H1 (cell line): ENCODE measurements at regions not wholly inside any gene's neighbourhood (a gene's known extent, or its start where the extent isn't known, plus 50 kb on each side); places are given as distances from the start of the nearest gene placed in this dataset.

Experiments used
- BACH1 ChIP-seq: IDR thresholded peaks from 2 replicates; pipeline ENCODE4 v1.6.1; 2012; ENCODE audit warnings: low read length, improper control_type of control experiment
- CTBP2 ChIP-seq: IDR thresholded peaks from 2 replicates; pipeline ENCODE4 v1.7.0; 2011; ENCODE audit warnings: borderline replicate concordance, mild to moderate bottlenecking, moderate library complexity, mixed read lengths, low read length; ENCODE audit not compliant: insufficient read depth, insufficient read length
- SRF ChIP-seq: IDR thresholded peaks from 2 replicates; pipeline ENCODE4 v1.6.1; 2011; ENCODE audit warnings: mild to moderate bottlenecking, low read depth, low read length, moderate library complexity
- TF ChIP-seq, protein P1 (sequence below): fragments of 300-600 bp; sonication (generic); IDR thresholded peaks from 2 replicates; pipeline ENCODE4 v1.7.1; 2012; ENCODE audit warnings: low read length, moderate library complexity, mild to moderate bottlenecking, inconsistent platforms; ENCODE audit not compliant: insufficient replicate concordance

- TF ChIP-seq CTBP2: no peak
- no peak for TF ChIP-seq SRF
- TF ChIP-seq, protein P1, sequence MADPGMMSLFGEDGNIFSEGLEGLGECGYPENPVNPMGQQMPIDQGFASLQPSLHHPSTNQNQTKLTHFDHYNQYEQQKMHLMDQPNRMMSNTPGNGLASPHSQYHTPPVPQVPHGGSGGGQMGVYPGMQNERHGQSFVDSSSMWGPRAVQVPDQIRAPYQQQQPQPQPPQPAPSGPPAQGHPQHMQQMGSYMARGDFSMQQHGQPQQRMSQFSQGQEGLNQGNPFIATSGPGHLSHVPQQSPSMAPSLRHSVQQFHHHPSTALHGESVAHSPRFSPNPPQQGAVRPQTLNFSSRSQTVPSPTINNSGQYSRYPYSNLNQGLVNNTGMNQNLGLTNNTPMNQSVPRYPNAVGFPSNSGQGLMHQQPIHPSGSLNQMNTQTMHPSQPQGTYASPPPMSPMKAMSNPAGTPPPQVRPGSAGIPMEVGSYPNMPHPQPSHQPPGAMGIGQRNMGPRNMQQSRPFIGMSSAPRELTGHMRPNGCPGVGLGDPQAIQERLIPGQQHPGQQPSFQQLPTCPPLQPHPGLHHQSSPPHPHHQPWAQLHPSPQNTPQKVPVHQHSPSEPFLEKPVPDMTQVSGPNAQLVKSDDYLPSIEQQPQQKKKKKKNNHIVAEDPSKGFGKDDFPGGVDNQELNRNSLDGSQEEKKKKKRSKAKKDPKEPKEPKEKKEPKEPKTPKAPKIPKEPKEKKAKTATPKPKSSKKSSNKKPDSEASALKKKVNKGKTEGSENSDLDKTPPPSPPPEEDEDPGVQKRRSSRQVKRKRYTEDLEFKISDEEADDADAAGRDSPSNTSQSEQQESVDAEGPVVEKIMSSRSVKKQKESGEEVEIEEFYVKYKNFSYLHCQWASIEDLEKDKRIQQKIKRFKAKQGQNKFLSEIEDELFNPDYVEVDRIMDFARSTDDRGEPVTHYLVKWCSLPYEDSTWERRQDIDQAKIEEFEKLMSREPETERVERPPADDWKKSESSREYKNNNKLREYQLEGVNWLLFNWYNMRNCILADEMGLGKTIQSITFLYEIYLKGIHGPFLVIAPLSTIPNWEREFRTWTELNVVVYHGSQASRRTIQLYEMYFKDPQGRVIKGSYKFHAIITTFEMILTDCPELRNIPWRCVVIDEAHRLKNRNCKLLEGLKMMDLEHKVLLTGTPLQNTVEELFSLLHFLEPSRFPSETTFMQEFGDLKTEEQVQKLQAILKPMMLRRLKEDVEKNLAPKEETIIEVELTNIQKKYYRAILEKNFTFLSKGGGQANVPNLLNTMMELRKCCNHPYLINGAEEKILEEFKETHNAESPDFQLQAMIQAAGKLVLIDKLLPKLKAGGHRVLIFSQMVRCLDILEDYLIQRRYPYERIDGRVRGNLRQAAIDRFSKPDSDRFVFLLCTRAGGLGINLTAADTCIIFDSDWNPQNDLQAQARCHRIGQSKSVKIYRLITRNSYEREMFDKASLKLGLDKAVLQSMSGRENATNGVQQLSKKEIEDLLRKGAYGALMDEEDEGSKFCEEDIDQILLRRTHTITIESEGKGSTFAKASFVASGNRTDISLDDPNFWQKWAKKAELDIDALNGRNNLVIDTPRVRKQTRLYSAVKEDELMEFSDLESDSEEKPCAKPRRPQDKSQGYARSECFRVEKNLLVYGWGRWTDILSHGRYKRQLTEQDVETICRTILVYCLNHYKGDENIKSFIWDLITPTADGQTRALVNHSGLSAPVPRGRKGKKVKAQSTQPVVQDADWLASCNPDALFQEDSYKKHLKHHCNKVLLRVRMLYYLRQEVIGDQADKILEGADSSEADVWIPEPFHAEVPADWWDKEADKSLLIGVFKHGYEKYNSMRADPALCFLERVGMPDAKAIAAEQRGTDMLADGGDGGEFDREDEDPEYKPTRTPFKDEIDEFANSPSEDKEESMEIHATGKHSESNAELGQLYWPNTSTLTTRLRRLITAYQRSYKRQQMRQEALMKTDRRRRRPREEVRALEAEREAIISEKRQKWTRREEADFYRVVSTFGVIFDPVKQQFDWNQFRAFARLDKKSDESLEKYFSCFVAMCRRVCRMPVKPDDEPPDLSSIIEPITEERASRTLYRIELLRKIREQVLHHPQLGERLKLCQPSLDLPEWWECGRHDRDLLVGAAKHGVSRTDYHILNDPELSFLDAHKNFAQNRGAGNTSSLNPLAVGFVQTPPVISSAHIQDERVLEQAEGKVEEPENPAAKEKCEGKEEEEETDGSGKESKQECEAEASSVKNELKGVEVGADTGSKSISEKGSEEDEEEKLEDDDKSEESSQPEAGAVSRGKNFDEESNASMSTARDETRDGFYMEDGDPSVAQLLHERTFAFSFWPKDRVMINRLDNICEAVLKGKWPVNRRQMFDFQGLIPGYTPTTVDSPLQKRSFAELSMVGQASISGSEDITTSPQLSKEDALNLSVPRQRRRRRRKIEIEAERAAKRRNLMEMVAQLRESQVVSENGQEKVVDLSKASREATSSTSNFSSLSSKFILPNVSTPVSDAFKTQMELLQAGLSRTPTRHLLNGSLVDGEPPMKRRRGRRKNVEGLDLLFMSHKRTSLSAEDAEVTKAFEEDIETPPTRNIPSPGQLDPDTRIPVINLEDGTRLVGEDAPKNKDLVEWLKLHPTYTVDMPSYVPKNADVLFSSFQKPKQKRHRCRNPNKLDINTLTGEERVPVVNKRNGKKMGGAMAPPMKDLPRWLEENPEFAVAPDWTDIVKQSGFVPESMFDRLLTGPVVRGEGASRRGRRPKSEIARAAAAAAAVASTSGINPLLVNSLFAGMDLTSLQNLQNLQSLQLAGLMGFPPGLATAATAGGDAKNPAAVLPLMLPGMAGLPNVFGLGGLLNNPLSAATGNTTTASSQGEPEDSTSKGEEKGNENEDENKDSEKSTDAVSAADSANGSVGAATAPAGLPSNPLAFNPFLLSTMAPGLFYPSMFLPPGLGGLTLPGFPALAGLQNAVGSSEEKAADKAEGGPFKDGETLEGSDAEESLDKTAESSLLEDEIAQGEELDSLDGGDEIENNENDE: no peak
- no peak for TF ChIP-seq BACH1
These were observed 1011.4 kb downstream of the UQCRFS1 start (continued) for GRCh38 chr19:28201462-28201943.
